ENCODE measurements at regions not wholly inside any gene's neighbourhood (a gene's known extent, or its start where the extent isn't known, plus 50 kb on each side); places are given as distances from the start of the nearest gene placed in this dataset.
"Not testable (repeated sequence)": the region's sequence is repeated elsewhere in the genome, so short reads cannot be mapped to it uniquely, and the experiment has no call there.

- no peak for DNase-seq
Measured at GRCh38 chr13:44810061-44810840, 179.0 kb downstream of the NUFIP1 start.

DNA sequence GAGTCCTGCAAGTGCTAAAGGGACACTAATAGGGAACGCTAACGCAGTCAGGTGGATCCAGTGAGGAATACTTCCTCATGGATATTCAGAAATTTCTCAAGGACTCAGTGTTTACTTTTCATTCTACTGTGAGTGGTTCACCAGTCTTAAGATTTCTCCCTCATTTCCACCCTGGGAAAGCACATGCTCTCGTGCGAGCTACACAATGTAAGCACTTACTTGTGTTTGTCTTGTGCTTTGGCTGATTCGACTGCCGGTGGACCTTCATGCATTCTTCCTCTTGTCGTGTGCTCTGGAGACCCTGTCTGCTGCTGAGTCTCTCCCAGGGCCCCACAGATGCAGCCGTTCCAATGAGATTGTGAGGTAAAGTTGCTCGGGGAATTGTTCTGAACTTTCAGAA is 180.1 kb downstream of the NUFIP1 start:
- DNase-seq: no peak

- DNase-seq: no peak
Measured at GRCh38 chr13:44808185-44808584, 181.1 kb downstream of the NUFIP1 start.

DNA sequence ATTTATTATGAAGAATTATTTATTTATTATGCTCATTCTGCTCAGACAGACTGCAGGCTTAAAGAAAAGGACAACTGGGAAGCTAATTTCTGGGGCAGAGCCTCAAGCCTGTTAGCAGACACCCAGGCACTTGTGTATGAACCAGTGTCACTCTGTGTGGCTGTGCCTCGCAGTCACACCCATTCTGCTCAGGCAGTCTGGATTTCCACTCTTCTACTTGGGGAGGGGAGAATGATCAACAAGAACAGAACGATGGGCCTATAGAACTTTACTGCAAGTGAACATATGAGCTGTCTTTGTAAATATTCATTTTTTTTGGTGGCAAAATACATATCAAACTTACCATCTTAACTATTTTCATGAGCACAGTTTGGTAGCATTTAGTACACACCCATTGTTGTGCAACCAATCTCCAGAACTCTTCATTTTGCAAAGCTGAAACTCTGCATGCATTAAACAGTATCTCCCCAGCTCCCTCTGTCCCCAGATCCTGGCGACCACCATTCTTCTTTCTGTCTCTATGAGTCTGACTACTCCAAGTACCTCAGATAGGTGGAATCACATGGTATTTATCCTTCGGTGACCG is 181.7 kb downstream of the NUFIP1 start:
- DNase-seq: no peak

DNA sequence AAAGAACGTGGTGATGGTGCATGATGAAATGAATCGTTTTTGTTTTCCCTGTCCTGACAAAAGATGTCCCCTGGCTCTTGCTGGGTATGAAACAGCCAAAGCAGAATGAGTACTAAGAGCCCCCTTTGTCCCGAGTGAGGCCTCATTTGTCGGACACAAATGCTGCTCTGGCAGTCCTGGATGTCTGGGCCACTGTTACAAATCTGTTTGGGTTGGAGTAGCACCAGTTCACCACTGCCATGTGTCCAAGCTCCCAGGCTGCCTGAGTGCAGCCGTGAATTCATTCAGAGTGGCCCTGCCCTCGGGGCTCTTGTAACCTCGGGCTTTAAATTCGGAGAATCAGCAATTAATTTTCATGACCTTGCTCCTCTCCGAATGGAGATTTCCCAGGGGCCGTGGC is 182.4 kb downstream of the NUFIP1 start:
- no peak for DNase-seq

DNA sequence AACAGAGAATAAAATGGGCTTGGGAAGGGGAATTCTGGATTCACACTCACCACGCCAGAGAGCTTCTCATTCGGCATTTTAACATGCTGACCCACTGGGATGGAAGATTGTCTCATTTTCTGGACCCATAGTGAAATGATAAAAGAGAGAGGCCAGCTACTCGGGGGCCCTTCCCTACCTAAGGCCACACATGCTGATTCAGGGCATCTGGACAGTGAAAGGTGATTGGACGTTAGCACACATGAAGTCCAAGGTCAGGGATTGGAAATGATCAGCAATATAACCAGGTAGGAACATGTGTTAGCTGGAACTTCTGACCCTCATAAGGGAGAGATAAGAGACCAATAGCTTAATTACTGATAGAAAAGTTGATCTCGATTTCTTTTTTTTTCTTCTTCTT is 183.7 kb downstream of the NUFIP1 start:
- no peak for DNase-seq

DNA sequence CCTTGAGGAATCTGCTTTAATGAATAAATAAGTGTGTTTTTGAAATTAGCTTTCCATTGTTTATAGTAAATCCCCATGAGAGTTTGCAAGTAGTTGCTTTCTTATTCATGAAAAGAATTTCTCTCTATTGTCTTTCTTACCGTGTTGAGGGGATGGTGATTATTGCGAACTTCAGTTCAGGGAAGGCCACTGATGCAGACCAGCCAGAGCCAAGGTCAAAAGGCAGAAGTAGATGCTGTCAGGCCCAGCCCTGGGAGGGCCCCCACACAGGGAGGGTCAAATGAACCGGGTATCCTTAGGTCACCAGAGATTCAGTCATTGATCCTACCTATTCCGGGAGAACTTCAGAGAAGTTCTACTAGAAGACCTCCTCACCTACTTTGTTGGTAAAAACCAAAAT is 185.9 kb downstream of the NUFIP1 start:
- no peak for DNase-seq

DNA sequence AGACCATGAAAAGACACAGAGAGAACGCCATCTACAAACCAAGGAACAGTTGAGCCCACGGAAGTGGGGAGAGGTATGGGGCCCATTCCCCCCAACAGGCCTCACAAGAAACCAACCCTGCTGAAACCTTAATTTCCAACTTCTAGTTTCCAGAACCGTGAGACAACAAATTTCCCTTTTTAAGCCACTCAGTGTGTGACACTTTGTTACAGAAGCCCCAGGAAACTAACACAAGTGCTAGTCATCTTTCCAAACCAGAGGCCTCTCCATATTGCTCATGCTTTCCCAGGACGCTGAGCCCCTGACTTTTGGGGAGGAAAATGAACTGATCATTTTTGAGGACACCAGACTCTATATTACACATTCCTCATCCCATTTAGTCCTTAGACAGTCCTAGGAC is 186.8 kb downstream of the NUFIP1 start:
- DNase-seq: no peak

DNA sequence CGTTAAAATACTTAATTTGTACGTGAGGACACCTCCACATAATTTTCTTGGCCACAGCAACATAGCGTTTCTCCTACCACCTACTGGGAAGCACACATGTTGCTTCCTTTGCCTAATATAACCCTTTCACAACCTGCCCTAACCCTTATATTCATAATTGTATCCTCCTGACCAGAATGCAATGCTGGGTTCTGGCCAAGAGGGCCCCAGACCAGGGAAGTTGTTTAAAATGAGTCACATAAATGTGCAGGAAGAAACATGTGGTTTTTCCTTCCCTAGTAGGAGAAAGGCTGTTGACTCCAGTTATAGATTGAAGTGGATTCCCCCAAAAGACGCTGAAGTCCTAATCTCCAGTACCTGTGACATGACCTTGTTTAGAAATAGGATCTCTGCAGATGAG is 187.3 kb downstream of the NUFIP1 start:
- peak; percentile 72 for DNase-seq

GRCh38 chr13:44800626-44801025 is 188.6 kb downstream of the NUFIP1 start:
- DNase-seq: no peak

DNA sequence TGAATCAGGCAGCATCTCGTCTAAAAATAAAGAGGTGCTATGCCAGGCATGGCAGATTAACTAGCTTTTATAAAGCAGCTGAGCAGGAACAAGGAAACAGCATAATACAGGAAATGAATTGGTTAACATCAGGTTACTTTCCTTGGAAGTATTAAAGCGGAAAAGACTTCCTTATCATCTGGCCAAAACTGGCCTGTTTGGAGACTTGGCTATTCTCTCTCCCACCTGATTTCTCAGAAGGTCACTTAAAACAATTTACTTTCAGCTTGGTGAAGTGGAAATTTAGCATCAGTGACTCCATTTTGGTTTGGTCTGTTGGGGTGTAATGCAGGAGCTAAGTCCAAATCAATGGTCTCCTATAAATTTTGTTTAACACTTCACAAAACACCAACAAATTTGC is 191.6 kb downstream of the NUFIP1 start:
- no peak for DNase-seq

GRCh38 chr13:44796597-44797490 is 192.4 kb downstream of the NUFIP1 start:
- DNase-seq: peak; percentile 47

DNA sequence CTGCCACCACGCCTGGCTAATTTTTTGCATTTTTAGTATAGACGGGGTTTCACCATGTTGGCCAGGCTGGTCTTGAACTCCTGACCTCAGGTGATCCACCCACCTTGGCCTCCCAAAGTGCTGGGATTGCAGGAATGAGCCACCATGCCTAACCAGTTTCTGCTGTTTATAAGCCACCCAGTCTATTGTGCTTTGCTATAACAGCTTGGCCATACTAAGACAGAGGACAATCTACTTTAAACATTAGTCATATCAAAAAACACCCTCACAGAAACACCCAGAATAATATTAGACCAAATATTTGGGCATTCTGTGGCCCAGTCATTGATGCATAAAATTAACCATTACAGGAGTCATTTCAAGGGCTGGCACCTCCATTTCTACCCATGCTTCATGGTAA is 193.2 kb downstream of the NUFIP1 start:
- not testable (repeated sequence) for DNase-seq

GRCh38 chr13:44795176-44795575 is 194.1 kb downstream of the NUFIP1 start:
- DNase-seq: no peak

- no peak for DNase-seq
Measured at GRCh38 chr13:44792096-44792495, 197.2 kb downstream of the NUFIP1 start.

DNA sequence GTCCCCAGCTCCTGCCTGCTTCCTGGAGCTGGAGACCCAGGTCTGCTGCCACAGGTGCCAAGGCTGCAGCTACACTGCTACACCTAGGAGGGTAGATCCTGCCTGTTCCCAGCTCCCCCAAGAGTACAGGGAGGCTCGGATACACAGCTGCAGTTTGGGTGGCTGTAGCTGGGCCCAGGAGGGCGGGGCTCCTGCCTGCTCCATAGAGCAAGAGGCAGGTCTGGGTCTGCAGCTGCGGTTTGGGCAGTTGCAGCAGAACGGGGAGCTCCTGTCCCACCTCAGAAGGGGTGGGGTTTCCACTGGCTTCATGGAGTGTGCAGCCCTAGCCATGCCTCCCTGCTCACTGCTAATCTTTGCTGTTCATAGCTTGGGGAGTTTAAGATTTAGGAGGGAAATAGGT is 199.0 kb downstream of the NUFIP1 start:
- no peak for DNase-seq

DNA sequence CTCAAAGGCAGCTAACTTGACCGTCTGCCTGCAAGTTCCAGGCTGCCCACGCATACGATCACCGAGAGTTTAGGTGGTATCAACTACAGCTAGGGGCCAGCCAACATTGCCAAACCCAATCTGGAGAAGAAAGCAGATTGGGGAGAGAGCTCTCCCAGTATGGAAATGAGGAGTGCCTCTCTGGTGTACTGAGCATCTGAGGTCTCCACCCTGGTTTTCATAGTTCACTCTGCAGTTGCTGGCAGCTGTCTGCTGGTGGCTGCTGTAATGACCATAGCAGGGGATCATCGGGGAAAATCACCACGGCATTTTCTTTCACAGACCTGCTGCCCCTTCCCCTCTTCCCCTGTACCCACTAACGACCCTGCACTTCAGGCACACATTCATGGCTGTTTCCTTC is 201.7 kb downstream of the NUFIP1 start:
- no peak for DNase-seq

- no peak for DNase-seq
Measured at GRCh38 chr13:44786756-44787155, 202.5 kb downstream of the NUFIP1 start.

DNA sequence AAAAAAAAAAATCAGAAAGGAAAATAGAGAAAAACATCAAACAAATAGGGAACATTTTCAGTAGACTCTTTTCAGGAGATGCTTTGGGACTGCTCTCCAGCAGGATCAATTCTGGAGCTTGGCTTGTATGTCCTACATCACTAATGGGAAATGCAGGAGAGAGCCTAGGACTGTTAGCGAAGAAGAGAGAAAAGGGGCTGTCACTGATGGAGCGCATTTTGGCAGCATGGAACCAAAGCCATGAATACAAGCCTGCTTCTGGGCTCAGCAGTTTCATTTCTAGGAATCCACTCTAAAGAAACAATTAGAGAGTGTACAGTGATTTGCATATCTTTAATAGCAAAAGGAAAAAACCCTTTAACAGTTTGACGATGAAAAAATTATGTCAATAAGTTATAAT is 203.9 kb downstream of the NUFIP1 start:
- DNase-seq: no peak

GRCh38 chr13:44784708-44785080 is 204.6 kb downstream of the NUFIP1 start:
- no peak for DNase-seq

DNA sequence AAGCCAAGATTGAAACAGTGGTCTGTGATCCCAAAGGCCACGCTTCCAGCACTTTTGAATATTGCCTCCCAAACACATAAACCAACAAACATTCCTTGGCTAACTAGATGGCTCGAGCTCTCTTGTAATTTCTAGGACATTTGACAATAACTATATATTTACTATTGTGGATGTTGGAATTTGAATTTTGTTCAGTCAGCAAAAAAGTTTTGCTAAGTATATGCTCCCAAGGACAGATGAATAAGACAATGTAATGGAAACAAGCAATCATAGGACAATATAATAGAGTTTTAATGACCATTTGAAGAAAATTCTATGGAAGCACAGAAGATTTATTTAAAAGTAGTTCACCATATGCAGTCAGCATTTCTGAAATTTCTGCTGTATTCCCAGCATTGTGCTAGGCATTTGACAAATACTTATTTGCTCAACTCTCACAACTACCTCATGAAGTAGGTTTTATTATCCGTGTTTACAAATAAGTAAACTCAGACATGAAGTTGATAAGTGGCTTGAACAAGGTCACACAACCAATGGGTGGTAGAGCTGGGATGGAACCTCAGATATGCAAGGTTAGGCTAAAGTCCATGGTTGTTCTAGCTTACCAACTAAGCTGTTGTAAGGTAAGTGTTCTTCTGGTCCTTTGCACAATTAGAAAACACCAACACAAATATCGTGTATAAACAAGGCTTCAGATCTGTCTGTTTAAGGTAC is 205.1 kb downstream of the NUFIP1 start:
- no peak for DNase-seq

DNA sequence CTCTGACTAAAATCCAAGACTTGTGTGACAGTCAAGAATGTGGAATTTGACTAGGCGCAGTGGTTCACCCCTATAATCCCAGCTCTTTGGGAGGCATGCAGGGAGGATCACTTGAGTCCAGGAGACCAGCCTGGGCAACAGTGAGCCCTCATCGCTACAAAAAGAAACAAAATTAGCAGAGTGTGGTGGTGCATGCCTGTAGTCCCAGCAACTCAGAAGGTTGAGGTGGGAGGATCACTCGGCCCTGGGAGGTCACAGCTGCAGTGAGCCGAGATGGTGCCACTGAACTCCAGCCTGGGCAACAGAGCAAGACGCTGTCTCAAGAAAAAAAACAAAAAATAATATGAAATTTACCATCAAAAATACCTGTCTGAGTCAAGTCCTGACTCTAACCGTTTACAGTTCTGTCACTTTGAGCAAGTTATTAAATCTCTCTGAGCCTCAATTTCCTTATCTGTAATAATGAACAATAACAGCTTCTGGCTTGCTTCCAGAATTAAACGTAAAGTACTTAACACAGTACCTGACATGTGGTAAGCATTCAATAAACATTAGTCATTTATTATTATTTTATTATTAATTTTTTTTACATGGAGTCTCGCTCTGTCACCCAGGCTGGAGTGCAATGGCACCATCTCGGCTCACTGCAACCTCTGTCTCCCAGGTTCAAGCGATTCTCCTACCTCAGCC is 204.6 kb upstream of the TSC22D1 start:
- DNase-seq: no peak

All from MV-4-11 (cell line).